Cortex of kidney (tissue), 1 donor: ENCODE measurements at regions not wholly inside any gene's neighbourhood (a gene's known extent, or its start where the extent isn't known, plus 50 kb on each side); places are given as distances from the start of the nearest gene placed in this dataset.

Source experiments
- DNase-seq: peaks from one replicate; lab custom pipeline; 2025; lab: John Stamatoyannopoulos, UW

DNA sequence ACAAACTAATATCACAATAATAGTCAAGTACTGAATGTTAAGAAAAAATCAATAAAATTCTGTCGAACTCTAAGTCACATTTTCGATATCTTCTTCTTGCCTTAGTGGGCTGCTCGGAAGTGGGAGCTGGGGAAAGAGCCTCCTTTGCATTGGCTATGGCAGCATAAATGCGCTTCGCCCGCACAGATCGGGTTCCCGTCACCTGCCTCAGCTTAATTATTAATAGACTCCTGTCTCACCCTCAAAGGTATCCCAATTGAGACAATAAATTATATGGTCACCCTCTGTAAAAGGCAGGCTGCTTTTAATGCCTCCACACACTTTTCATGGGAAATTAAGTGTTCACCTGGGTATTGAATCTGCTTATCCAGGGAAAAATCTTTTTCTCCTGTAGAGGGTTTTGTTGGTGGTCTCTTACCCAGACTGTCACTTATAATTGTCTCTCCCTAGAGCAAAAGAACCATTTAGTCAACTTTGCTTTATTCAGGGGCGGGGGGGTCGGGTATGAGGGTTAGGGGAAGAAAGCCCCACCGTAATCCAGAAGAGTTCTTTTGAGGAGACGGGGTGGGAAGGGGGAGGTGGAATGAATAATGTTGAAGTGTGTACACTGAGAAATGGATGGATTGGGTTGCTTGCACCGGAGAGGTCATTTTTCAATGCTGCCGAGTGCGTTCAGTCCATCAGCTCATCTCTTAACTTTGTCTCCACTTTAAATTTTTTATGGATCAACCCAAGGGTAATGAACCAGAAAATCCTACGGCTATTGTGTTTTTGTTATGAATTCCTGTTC lies 682.6 kb upstream of the SGCG start:
- no peak for DNase-seq

GRCh38 chr13:22499919-22500318 lies 680.9 kb upstream of the SGCG start:
- DNase-seq = no peak

GRCh38 chr13:22505489-22505888 lies 675.3 kb upstream of the SGCG start:
- DNase-seq = no peak

DNA sequence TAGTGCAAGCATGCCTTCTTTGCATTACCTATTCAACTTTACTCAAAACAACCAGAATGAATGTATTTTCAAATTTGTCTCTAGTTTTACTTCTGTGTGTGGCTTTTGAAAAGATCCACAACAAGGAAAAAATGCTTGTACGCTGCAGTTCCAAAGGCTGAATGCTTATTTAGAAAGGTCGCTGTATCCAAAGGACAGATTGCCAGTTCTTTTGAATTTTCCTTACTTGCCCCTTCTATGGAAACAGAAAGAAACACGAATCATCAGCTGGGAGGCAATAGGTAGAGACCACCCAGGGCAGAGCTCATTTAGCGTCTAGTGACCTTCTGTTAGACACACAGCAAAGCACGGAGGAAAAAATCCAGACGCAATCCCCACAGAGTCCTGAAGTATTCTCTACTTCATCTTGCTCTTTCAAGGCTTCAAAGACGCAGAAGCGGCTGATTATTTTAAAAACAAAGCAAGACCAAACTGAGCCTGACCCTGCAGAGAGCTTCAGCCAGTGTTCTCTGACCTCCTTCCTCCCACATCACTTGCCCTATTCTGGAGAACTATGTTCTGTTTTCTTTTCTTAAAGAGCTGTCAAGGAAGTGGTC lies 674.6 kb upstream of the SGCG start:
- DNase-seq = no peak

DNA sequence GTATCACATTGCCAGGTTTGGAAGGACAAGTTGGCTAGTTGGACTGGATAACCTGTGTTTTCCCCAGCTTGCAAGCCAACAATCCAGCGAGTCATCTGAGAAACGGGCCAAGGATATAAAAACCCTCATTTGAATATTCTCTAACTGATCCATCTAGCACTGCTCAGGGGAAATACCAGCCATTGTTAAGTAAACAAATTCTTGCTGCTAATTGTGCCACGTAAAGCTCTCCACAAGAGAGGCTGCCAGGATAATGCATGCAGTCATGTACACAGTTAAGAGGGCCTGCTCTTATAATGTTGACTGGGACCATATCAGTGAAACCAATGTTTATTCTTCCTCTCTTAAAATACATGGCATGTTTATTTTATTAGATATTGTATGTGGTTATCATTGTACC lies 663.2 kb upstream of the SGCG start:
- DNase-seq = no peak

- DNase-seq = no peak
Observed at GRCh38 chr13:22536851-22537250, 643.9 kb upstream of the SGCG start.

- DNase-seq = no peak
Observed at GRCh38 chr13:22538400-22538799, 642.4 kb upstream of the SGCG start.

DNA sequence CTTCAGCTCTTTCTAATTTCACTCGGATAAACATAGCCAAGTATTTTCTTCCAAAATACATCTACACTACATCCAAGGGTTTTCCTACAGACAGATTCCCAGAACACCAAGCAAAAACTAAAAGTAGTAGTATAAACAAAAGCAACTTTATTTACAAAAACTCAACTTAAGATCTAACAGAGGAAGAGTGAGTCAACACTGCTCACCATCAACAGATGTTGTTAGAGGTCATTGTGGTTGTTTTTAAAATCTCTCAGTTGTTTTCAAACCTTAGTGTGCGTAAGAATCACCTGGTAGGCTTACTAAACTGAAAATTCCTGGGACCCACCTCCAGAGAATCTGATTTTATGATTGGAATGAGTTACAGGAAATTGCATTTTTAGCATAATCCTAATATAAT lies 631.7 kb upstream of the SGCG start:
- DNase-seq = no peak

DNA sequence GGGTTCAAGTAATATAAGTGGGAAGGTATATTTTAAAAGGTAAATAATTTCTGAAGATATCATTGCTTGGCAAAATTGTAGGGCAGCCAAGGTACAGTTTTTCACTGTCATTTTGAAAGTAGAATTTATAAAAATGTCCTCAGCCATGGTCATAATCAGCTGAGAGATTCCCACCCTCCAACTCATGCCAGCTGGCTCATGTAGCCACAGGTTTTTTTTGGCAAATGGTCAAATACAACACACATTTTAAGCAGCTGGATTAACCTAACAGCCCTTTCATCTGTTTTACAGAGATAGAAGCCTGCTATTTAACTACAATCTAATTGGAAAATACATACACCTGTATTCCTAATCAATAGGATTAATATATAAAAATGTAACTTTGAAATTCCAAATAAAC lies 619.2 kb upstream of the SGCG start:
- no peak for DNase-seq

DNA sequence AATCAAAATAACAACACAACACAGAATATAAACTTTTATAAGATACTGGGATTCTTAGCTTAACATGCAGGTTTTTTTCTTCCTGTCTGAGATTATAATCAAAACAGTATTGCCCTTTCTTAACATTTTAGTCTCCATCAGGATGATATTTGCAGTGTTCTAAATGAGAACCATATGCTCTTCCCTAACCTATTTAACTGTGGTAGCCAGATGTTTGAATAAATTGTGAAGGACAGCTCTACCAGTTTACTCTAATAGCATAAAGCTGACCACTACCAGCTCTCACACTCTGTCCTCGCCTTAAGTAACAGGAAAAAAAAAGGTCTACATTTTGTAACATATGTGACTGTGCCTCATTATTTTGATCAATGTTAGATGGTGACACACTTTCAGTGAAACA lies 618.7 kb upstream of the SGCG start:
- no peak for DNase-seq

DNA sequence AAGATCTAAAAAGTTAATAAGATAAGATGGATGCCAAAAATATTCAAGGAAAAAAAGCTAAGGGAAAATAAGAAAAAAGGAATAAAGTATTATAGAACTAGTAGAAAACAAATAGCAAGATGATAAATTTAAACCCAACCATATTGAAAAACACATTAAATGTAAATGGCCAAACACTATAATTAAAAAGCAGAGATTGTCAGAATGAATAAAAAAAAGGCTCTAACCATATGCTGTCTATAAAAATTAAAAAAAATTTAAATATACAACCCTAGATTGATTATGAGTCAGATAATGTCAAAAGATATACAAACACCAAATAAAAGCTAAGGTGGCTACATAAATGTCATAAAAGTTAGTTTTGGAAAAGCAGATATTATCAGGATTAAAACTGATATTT lies 617.5 kb upstream of the SGCG start:
- DNase-seq = no peak

- no peak for DNase-seq
Observed at GRCh38 chr13:22569811-22570210, 611.0 kb upstream of the SGCG start.

DNA sequence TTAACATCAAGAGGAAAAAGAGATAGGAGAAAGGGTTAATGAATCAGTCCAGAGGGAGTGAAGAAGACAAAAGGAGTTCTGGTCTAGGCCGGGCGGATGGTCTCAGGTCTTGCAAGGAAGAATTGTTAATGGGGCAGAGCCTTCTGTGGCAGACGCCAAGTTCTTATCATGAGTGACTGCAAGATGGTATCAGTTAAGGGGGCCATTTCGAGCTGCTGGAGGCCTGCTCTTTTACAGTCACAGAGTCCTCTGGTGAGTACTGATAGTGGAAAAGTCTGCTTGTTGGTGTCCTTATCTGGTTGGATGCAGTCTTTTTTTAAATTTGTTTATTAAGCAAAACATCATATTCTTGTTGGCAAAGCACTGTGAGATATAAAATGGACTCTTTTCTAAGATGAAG lies 590.9 kb upstream of the SGCG start:
- no peak for DNase-seq

DNA sequence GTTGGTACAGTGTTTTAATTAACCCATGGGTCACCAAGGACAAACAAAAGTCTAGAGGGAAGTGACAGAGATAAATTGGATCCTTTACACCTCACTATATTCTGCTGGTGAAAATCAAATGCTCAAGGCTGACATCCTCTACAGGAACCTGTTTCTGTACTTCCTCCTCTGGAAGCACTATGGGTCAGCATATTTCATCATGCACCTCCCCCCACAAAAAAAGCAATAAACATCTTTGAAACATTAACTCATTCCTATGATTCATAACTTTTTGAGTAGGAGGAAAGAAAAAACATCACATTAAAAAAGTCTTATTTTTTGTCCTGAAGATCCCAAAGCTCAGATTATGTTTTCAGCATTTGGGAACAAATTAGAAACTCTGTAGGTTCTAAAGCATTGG lies 588.3 kb upstream of the SGCG start:
- no peak for DNase-seq

DNA sequence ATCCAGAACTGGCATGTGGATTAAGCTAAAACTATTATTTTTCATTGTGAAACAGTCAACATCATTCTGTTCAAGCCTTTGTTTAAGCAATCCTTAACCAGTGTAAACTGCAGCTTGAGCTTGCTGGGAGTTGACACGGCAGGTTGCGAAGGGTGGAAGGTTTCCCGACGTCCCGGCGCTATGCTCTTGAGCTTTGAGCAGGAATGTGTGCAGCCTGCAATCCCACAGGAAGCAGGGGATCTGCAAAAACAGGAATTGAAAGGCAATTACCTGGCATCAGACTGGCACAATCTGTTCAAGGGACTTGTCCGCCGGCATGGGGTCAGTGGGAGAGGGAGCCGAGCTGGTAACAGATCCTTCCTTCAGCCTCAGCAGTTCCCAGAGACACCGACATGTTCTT lies 586.7 kb upstream of the SGCG start:
- DNase-seq = no peak

GRCh38 chr13:22596171-22596863 lies 584.5 kb upstream of the SGCG start:
- no peak for DNase-seq

DNA sequence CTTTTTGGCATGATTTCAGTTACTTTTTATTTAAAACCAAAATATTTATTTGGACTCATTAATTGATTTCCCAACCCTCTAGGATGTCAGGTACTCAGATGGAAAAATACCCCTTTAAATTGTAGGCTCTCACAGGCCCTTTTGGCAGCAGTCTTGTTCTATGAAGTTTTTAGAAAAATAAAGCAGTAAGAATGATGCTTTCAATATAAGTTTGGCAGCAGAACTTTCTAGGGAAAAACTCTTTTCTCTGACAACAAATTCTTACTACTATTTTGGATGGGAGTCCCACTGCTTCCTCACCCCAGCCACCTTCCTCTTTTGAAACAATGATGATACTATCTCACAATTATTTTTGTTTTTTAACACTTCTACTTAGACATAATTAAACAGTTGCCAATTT lies 581.6 kb upstream of the SGCG start:
- no peak for DNase-seq

DNA sequence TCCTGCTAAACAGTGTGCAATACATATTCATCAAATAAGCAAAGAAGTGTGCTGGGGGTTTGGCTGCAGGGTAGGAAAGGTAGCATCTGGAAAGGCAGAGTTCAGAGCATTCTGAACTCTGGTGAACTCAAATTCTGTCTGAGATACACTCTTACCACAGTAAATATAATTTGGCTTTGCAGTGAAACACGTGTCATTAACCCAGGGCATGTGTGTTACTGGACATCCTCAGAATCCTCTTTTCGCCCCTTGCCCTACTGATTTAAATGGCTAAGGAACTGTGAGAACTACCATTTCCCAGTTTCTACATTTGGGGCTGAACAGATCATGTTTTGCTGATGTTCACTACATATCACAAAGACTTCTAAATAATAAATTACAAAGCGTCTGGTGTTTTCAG lies 562.8 kb upstream of the SGCG start:
- no peak for DNase-seq

DNA sequence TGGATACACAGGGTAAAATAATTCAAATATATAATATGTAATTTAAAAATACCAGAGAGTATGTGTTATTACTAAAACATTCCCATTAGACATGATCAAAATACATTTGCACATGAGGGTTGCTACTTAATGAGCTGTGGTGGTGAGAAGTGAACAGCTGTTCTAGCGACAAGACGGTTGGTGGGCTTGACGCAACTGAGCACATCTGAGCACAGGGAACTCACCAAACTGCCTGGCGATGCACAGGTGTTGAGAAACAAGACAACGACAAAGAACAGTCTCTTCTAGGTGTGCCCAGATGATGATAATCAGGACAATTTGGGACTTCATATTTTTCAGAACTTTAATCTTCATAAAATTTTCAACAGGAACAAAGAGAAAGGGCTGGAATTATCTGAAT lies 555.1 kb upstream of the SGCG start:
- DNase-seq = no peak

DNA sequence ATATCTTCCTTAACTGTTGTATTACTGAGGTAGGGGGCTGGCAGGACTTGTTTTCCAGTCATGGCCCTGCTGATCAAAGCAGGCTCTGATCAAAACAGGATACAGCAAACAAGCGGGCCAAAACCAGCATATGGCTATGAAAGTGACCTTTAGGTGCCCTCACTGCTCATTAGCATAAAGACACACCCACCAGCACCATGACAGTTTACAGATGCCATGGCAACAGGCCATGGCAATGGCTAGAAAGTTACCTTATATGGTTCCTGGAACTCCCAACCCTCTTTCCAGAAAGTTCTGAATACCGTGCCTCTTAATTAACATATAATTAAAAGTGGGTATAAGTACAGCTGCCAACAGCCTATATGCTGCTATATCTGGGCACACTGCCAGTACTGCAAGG lies 551.4 kb upstream of the SGCG start:
- no peak for DNase-seq

DNA sequence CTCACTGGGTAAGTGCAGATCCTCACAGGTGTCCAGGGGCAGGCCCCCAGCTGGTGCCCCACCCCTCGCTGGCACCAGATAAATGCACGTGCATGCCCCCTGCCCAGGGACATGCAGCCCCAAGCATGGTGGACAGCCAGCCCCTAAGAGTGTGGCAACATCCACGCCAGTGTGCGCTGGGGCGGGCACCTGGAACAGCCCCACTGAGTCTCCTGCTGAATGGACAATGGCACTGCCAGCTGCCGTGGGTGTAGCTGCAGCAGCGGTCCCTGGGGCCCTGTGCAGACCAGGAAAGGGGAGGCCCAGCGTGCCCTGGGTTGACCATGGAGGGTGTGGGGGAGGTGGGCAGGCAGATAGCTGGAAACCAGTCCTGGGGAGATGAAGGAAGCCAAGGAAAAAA lies 538.7 kb upstream of the SGCG start:
- DNase-seq = no peak

DNA sequence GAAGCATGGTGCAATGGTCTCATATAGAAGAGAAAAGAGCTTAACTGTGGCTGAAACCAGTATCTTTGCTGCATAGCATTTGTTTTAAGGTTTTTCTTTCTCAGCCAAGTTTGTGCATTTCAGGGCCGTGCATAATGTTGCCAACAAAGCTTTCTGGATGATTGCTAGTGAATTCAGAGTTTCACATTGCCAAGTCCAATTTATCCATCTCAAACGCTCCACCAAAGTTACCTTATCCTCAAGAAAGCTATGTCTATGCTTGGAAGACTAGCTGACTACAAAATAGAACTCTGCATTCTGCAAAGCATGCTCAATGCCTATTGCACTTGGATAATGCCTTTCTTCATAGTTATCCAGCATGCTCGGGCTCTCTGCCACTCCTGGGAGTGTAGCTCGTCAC lies 535.8 kb upstream of the SGCG start:
- DNase-seq = no peak

GRCh38 chr13:22647156-22647850 lies 533.5 kb upstream of the SGCG start:
- DNase-seq = no peak
